H1 (cell line): ENCODE measurements at regions not wholly inside any gene's neighbourhood (a gene's known extent, or its start where the extent isn't known, plus 50 kb on each side); places are given as distances from the start of the nearest gene placed in this dataset.

Experiments
- EZH2 ChIP-seq: fragments of 200-600 bp; sonication (generic); IDR thresholded peaks from 2 replicates; pipeline ENCODE4 v1.7.1; 2012; ENCODE audit warnings: low read depth, mild to moderate bottlenecking, moderate library complexity, low read length, inconsistent platforms; ENCODE audit not compliant: severe bottlenecking
- GTF2F1 ChIP-seq: IDR thresholded peaks from 2 replicates; pipeline ENCODE4 v1.6.1; 2012; ENCODE audit warnings: low read depth, low read length, improper control_type of control experiment, borderline replicate concordance
- RXRA ChIP-seq: IDR thresholded peaks from 2 replicates; pipeline ENCODE4 v1.6.1; 2011; ENCODE audit warnings: low read depth, mild to moderate bottlenecking, low read length, moderate library complexity; ENCODE audit not compliant: insufficient read depth
- TBP ChIP-seq: IDR thresholded peaks from 2 replicates; pipeline ENCODE4 v1.6.1; 2011; ENCODE audit warnings: low read depth, low read length, improper control_type of control experiment
- TEAD4 ChIP-seq: IDR thresholded peaks from 2 replicates; pipeline ENCODE4 v1.6.1; 2012; ENCODE audit warnings: low read depth, low read length, inconsistent platforms, mixed read lengths

DNA sequence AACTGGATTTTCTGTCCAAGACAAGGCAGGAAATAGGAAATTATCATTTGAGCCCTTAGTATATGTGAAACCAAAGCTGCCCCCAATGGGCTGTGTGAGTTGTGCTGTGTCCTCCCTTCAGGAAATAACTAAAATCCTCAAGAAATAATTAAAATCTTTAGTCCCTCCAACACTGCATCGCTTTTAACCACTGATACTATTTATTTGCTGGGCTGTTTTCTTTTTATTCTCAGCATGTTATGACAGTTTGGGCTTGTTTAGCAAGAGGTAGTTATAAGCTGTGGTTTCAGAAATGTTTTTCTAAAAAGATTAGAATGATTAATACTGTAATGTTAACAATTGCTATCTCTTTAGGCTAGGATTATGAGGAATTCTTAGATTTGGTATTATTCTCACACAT lies 187.0 kb upstream of the KCNN2 start:
- TF ChIP-seq TEAD4 (no peak), EZH2 (no peak), RXRA (no peak), TBP (no peak), GTF2F1 (no peak)
